ENCODE measurements at regions not wholly inside any gene's neighbourhood (a gene's known extent, or its start where the extent isn't known, plus 50 kb on each side); places are given as distances from the start of the nearest gene placed in this dataset.
A peak's percentile ranks its signal among the peaks of the same experiment; 100 is the strongest.

- H3K4me1 ChIP-seq = no peaks in the 10 kb centered on the region
- TF ChIP-seq CTCF (IDR thresholded peaks at IDR 0.05) (no peak), POLR2A (IDR thresholded peaks at IDR 0.05) (no peak), POLR2AphosphoS5 (IDR thresholded peaks at IDR 0.05) (no peak)
- intact Hi-C loops (cut with DNase I; ENCODE audit: low total_unique reads) = no loop called here
- H3K4me3 ChIP-seq = no peak overlapping the region
- no peaks in the 10 kb centered on the region for H3K9me3 ChIP-seq
- H3K36me3 ChIP-seq = no peaks in the 10 kb centered on the region
- no peak for DNase-seq (ENCODE audit: low spot score in 2 of 2)
- H3K27me3 ChIP-seq = no peaks in the 10 kb centered on the region
- no peak overlapping the region for H3K27ac ChIP-seq
Observed at GRCh38 chr9:103364753-103365152, 369.6 kb downstream of the CYLC2 start.

- H3K9me3 ChIP-seq = no peaks in the 10 kb centered on the region
- H3K4me1 ChIP-seq = no peaks in the 10 kb centered on the region
- no peak overlapping the region for H3K27ac ChIP-seq
- DNase-seq (ENCODE audit: low spot score in 2 of 2) = no peak
- H3K36me3 ChIP-seq = no peaks in the 10 kb centered on the region
- intact Hi-C loops (cut with DNase I; ENCODE audit: low total_unique reads) = no loop called here
- no peak overlapping the region for H3K4me3 ChIP-seq
- TF ChIP-seq POLR2AphosphoS5 (IDR thresholded peaks at IDR 0.05) (no peak), POLR2A (IDR thresholded peaks at IDR 0.05) (no peak), CTCF (IDR thresholded peaks at IDR 0.05) (no peak)
- no peaks in the 10 kb centered on the region for H3K27me3 ChIP-seq
Observed at GRCh38 chr9:103371152-103371551, 376.0 kb downstream of the CYLC2 start.

GRCh38 chr9:103372828-103373227, 377.7 kb downstream of the CYLC2 start:
- Histone ChIP-seq H3K36me3 (no peaks in the 10 kb centered on the region), H3K27me3 (no peaks in the 10 kb centered on the region), H3K9me3 (no peaks in the 10 kb centered on the region), H3K4me1 (no peaks in the 10 kb centered on the region), H3K4me3 (no peak overlapping the region), H3K27ac (no peak overlapping the region)
- DNase-seq (ENCODE audit: low spot score in 2 of 2) = no peak
- TF ChIP-seq POLR2AphosphoS5 (IDR thresholded peaks at IDR 0.05) (no peak), POLR2A (IDR thresholded peaks at IDR 0.05) (no peak), CTCF (IDR thresholded peaks at IDR 0.05) (no peak)
- intact Hi-C loops (cut with DNase I; ENCODE audit: low total_unique reads) = no loop called here

- H3K27ac ChIP-seq = no peak overlapping the region
- H3K4me1 ChIP-seq = no peaks in the 10 kb centered on the region
- H3K36me3 ChIP-seq = no peaks in the 10 kb centered on the region
- H3K4me3 ChIP-seq = no peak overlapping the region
- H3K9me3 ChIP-seq = no peaks in the 10 kb centered on the region
- intact Hi-C loops (cut with DNase I; ENCODE audit: low total_unique reads) = no loop called here
- no peak for DNase-seq (ENCODE audit: low spot score in 2 of 2)
- H3K27me3 ChIP-seq = no peaks in the 10 kb centered on the region
- TF ChIP-seq POLR2AphosphoS5 (IDR thresholded peaks at IDR 0.05) = no peak
- TF ChIP-seq CTCF (IDR thresholded peaks at IDR 0.05) = no peak
- TF ChIP-seq POLR2A (IDR thresholded peaks at IDR 0.05) = no peak
Observed at GRCh38 chr9:103377667-103378066, 382.5 kb downstream of the CYLC2 start.

GRCh38 chr9:103397868-103398600, 402.9 kb downstream of the CYLC2 start:
- H3K27me3 ChIP-seq = no peaks in the 10 kb centered on the region
- H3K27ac ChIP-seq = no peak overlapping the region
- H3K9me3 ChIP-seq = no peaks in the 10 kb centered on the region
- H3K36me3 ChIP-seq = no peaks in the 10 kb centered on the region
- no peak overlapping the region for H3K4me3 ChIP-seq
- TF ChIP-seq POLR2A (IDR thresholded peaks at IDR 0.05) (no peak), CTCF (IDR thresholded peaks at IDR 0.05) (peak in 1 of 3 donors; percentile 25)
- no peaks in the 10 kb centered on the region for H3K4me1 ChIP-seq
- intact Hi-C loops (cut with DNase I; ENCODE audit: low total_unique reads) = no loop called here
- no peak for DNase-seq (ENCODE audit: low spot score in 2 of 2)

Data from breast epithelium (tissue), 4 donors.